Glomerular visceral epithelial cell (primary cell): ENCODE measurements at regions not wholly inside any gene's neighbourhood (a gene's known extent, or its start where the extent isn't known, plus 50 kb on each side); places are given as distances from the start of the nearest gene placed in this dataset.

Experiments
- DNase-seq: peaks from one replicate; pipeline ENCODE4 v3.0.0-alpha.2; 2016; ENCODE audit errors: extremely low spot score

DNA sequence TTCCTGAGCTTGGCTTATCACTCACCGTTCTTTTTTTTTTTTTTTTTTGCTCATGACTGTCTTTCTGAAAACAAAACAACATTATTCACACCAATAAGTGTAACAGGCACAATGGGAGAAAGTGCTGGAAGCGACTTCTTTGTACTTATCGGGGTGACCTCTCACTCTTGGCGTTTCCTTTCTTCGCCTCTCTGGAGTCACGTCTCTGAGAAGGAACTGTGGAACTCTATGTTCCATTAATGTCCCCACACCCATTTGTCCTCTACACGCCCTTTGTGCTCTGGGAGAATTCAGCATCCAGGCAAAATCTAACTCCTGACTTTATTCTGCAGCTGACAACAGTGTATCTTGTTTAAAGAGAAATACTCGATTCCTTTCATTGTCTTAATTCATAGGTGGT is 70.8 kb upstream of the FAM204A start:
- no peak for DNase-seq

DNA sequence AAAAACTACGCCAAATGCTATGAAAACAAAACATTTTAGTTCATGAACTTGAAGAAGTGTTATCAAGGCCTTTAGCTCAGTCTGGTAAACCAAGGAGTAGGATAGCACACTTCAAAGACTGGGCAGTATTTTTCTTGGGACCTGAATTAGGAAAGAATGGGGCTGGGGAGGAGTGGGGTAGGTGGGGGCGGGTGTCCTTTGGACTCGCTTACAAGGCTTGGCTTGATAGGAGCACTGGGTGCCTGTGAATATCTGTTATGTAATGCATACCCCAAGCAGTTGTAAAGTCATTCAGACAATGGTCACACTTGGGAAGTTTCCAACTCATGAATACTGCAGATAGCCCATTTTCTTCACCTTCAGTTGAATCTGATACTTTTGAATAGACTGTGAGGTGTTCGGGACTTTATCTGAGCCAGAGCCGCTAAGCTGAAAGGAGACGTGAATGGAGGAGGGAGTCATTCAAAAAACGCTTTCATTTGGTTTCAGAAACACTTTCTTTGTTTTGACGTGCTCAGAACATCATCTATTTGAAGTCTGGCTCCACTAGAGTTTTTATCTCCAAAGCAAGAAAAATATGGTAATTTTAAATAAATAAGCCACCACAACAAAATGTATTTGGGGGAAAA is 70.1 kb upstream of the FAM204A start:
- no peak for DNase-seq

DNA sequence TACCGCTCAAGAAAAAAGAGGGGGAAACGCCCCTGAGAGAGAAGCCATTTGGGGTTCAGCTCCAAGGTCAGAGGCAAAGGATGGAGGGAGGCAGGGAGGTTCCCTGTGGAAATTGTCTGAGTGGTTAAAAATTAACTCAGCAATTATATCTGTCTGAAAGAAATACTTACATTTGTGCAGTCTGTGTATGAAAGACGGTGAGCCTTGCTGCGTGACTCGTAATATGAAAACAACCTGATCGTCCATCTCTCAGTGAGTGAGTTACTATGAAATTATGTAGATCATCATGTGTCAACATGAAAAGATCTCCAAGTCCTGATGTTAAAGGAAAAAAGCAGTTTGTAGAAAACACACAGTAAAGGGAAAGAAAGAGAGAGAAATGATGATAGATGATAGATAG is 67.2 kb upstream of the FAM204A start:
- no peak for DNase-seq

DNA sequence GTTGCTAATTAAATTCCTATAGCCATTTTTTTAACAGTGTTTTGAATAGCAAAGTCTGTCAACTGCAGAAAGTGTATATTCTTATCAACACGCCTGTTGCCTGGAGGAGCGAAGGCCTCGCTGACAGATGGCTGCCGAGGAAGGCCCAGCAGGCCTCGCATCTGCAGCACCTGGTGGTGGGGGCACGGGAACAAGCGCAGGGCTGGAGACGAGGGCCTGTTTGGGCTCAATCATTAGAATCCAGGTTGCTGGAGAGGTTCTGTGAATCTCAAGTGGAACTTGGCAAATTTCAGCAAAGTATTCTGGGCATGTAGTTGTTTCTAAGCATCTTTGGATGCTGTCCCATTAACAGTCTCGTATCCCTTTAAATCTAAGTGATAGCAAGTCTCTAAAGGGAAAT is 66.1 kb upstream of the FAM204A start:
- no peak for DNase-seq

DNA sequence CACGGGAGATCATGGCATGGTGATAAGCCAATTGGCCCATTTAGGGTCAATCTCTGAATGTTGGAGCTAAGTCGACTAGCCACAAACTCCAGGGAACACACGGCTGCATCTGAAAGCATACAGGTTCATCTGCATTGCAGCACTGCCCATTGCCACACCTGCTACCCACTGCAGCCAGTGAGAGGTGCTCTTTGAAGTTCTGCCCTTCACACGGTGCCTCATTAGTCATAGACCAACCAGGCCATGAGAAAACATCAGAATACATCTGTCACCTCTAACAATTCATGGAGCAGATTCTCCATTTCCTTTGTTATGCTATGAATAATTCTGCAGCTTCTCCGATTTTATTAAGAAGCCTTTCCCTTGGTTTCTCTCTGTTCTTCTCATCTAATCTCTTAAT is 65.7 kb upstream of the FAM204A start:
- no peak for DNase-seq

DNA sequence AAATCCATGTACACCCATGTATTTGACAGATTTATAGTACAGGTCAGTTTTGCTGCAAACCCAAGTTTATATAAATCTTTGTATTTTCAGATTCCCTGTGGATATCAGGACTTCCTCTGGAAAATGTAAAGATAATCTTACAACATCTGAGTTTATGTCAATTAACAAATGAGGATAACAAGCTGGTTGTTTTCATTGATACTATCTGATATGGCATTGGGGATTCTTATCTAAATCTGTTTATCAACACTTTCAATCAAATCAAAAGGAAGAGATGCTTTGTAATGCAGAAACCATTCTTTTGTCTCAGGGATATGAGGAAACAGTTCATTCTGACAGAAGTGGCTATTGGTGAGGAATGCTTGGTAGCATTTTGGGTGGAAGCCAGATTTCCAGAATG is 64.9 kb upstream of the FAM204A start:
- DNase-seq, result no peak

DNA sequence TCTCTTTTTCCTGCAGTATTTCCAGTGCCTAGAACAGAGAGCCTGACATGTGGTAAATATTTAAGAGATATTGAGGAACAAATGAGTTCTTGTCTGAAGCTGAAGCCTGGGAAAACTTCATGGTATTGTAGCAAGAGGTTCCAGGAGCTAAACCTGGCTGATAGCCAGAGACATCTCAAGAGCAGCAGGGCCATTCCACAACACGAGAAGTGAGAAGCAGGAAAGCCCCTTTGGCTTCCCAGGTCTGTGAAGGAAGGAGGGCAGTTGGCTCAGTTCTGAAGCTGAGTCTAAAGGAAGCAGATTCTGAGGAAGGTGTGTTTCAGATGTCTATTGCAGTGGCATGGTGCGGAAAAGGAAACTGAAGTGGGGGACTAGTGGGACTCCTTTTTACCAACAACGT is 63.8 kb upstream of the FAM204A start:
- peak; percentile 1 for DNase-seq

DNA sequence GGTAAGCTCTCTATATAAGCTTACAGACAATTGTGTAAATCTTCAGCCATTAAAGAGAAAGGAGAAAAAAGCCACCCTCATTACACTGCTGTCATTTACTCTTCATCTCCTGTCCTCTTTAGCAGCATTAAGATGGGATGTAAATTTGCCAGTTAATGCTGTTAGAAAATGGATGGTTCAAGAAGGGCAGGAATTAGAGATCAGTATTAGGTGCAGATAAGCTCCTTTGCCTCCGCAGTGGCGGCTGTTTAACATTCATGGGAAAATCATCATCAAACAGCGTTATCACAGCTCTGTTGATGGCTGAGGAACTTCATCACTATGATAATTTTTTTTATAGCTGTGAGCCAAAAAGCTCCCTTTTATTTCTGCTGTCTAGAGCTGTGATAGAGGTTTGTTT is 61.8 kb upstream of the FAM204A start:
- DNase-seq, result no peak

DNA sequence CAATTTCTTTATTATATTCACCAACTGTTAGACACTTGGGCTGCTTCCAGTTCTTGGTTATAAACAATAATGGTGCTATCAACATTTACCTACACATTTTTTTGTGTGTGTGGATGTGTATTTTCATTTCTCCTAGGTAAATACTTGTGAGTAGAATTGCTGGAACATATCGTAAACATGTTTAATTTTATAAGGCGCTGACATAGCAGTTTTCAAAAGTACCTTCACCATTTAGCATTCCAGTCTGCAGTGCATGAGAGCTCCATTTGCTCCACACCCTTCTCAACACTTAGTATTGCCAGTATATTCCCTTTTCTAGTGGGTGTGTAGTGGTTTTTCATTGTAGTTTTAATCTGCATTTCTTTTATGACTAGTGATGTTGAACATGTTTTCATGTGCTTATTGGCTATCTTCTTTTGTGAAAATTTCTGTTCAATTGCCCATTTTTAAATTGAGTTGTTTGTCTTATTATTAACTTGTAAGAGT is 59.6 kb upstream of the FAM204A start:
- no peak for DNase-seq

DNA sequence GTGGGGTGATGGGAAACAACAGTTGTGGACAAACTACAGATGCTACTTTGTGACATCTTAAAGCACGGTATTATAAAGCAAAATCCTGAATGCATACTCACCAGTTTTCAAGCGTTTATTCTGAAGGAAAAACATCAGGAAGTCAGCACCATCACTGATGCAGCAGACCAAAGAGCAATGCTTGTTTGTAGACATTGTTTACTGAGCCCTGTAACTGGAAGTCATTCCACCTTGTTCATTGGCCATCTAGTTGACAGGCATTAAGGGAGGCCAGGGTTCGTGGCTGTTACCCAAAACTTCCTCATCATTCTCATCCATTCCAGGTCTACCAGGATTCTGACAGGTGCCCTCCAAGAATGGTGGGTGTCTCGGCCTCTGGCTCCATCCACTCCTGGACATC is 55.3 kb upstream of the FAM204A start:
- DNase-seq, result no peak

DNA sequence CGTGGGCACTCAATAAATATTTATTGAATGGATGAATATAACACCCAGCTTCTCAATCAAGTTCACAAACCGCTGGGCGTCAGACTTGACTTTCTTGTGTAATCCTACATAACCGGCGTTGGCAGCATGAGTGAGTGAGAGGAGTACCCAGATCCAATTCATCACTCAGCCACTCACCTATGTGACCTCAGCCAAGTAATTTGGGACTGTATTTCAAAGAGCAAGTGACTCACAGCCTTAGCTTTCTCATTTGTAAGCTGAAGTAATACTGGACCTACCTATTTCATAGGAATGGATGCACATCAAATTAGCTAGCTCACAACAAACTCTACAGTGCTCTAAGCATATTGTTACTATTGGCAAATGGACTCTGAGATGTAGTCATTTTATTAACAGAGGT is 53.8 kb upstream of the FAM204A start:
- no peak for DNase-seq

DNA sequence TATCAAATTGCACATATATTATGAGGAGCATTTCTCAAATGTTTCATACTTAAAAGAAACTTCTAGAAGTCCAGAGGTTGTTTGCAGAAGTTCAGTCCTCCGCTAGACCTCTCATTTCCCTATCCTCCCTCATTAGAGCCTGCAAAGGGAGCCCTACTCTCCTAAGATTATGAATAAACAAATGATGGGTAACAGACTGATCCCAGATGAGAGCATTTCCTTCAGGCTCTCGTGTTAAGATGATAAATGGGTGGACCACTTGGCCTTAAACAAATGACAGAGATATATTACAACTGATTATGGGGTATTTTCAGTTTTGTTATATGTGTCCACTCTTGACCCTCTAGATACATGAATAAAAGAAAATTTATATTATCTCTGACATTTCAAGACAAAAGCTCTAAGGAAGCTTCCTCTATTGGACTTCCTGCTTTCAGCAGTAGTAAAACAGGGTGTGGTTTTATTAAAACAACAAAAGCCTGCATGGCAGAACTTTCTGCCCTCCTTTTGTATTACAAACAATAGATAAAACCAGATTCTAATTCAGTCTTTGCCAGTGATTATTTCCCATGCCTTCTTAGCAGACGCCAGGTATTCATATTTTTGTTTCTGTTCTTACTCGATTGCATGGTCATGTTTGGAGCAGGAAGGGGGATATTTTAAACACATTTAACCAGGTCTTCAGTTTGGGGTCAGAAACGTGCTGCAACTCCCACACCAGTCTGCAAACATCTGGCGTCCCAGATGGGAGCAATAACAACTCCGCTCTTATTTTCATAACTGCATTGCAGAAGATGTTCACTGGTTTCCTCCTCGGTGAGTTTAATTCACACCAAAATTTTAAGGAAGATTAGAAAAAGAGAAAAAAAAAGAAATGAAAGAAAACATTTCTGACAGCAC is 52.4 kb upstream of the FAM204A start:
- no peak for DNase-seq

DNA sequence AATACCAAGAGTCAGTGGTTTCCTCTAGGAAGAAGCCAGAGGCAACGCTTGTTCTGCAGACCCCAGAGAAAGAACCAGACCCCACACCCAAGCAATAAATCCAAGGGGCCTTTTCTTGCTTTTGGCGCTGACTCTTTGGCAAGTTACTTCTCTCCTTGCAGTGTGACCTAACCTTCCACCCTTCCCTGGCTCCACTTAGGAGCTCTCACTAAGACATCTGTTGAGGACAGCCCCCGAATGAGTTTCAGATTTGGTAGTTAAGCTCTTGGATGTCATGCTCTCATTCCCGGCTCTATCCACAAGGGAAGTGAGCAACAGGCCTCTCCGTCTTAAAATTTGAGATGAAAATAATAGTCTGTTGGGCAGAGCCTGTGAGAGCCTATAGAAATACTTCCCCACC is 50.6 kb upstream of the FAM204A start:
- no peak for DNase-seq
